HG03460 (cell line): ENCODE measurements at regions not wholly inside any gene's neighbourhood (a gene's known extent, or its start where the extent isn't known, plus 50 kb on each side); places are given as distances from the start of the nearest gene placed in this dataset.

Experiments
- ATAC-seq: cut with Tn5 transposase; IDR thresholded peaks from one replicate; pipeline ENCODE4 v1.9.1; 2021; ENCODE audit not compliant: unreplicated experiment

DNA sequence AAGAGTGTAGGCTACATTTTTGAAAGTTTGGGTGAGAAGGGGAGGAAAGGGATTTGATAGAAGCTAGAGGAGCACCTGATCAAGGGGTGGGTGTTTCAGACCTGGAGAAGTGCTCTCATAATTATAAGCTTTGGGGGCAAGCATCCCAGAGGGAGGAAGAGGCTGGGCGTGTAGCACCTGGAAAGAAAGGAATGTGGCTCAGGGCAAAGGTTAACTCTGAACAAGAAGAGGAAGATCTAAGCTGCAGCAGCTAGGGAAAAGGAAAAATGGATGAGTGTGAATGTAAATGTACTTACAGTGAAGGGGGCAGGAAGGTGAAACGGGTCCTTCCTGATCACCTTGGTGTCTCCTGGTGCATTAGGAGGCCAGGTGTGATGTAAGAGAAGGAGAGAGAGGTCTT is 49.8 kb upstream of the ANKRD55 start:
- no peak for ATAC-seq
